Stomach (tissue), 4 donors: ENCODE measurements at regions not wholly inside any gene's neighbourhood (a gene's known extent, or its start where the extent isn't known, plus 50 kb on each side); places are given as distances from the start of the nearest gene placed in this dataset.

Experiments
- CTCF ChIP-seq, 7 experiments: fragments of 450-650 bp in 4 of 7; fragments of 200-600 bp in 3 of 7; sonication (generic) in 3 of 7; IDR thresholded peaks; one replicate each; pipeline ENCODE4 v1.5.1; 2016 to 2019; ENCODE audit warnings: antibody characterized with exemption in 7 of 7, control low read depth in 2 of 7, mild to moderate bottlenecking in 1 of 7
- POLR2AphosphoS5 ChIP-seq, 3 donors: sonication (generic); formaldehyde crosslinking; IDR thresholded peaks; one replicate each; pipeline ENCODE4 v1.6.1; 2016; ENCODE audit warnings: antibody characterized with exemption in 3 of 3

DNA sequence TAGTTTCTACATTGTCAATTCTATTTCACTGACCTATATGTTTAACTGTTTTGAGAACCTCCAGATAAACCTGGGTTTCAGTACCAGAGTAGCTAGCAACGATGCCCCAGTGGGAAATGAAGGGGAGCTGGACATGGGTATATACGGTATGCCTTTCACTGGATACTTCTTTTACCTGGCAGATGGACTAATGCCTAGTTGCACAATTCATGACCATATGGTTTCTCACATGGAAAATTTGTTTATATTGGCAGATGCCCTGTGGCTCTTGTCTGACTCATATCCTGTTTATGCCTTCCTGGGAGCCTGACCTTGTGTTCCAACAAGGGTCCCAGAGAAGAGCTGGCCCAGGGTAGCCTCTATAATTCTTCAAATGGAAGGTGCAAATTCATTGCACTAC is 144.1 kb downstream of the MAT2B start:
- TF ChIP-seq CTCF (IDR thresholded peaks at IDR 0.05) (no peak), POLR2AphosphoS5 (IDR thresholded peaks at IDR 0.05) (no peak)
